ENCODE measurements at regions not wholly inside any gene's neighbourhood (a gene's known extent, or its start where the extent isn't known, plus 50 kb on each side); places are given as distances from the start of the nearest gene placed in this dataset.
"Not testable (repeated sequence)": the region's sequence is repeated elsewhere in the genome, so short reads cannot be mapped to it uniquely, and the experiment has no call there.

DNA sequence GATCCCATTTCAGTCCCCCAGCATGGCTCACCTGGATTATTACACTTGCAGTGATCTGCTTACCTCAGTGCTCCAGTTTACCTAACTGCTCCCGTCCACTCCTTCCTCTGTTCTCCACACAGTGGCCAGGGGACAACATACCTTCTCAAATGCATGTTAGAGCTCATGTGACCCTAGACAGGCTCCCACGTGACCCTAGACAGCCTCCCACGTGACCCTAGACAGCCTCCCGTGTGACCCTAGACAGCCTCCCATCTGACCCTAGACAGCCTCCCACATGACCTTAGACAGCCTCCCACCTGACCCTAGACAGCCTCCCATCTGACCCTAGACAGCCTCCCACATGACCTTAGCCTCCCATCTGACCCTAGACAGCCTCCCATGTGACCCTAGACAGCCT lies 226.0 kb upstream of the TMEM132C start:
- Mint-ChIP-seq H3K4me3 (no peak overlapping the region), H3K36me3 (no peaks in the 10 kb centered on the region), H3K27ac (no peak overlapping the region), H3K4me1 (no peaks in the 10 kb centered on the region), H3K27me3 (ENCODE audit: low read depth) (peaks cover 6% of the 10 kb centered on the region), H3K9me3 (peaks cover 4% of the 10 kb centered on the region)
- TF ChIP-seq, protein P1, sequence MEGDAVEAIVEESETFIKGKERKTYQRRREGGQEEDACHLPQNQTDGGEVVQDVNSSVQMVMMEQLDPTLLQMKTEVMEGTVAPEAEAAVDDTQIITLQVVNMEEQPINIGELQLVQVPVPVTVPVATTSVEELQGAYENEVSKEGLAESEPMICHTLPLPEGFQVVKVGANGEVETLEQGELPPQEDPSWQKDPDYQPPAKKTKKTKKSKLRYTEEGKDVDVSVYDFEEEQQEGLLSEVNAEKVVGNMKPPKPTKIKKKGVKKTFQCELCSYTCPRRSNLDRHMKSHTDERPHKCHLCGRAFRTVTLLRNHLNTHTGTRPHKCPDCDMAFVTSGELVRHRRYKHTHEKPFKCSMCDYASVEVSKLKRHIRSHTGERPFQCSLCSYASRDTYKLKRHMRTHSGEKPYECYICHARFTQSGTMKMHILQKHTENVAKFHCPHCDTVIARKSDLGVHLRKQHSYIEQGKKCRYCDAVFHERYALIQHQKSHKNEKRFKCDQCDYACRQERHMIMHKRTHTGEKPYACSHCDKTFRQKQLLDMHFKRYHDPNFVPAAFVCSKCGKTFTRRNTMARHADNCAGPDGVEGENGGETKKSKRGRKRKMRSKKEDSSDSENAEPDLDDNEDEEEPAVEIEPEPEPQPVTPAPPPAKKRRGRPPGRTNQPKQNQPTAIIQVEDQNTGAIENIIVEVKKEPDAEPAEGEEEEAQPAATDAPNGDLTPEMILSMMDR (IDR thresholded peaks at IDR 0.05; ENCODE audit: unreplicated experiment): no peak
- DNase-seq (ENCODE audit: low spot score in 2 of 2, unreplicated experiment in 2 of 2): no peak

DNA sequence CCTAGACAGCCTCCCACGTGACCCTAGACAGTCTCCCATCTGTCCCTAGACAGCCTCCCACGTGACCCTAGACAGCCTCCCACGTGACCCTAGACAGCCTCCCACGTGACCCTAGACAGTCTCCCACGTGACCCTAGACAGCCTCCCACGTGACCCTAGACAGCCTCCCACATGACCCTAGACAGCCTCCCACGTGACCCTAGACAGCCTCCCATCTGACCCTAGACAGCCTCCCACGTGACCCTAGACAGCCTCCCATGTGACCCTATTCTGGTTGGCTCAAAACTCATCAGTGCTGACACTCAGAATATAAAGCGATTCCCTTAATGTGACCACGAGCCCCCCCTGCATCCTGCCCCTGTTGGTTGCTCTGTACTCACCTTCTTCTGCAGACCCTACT lies 224.7 kb upstream of the TMEM132C start:
- not testable (repeated sequence) for H3K27ac Mint-ChIP-seq; H3K27me3 Mint-ChIP-seq (ENCODE audit: low read depth); H3K4me1 Mint-ChIP-seq; H3K4me3 Mint-ChIP-seq; H3K36me3 Mint-ChIP-seq; DNase-seq (ENCODE audit: low spot score in 2 of 2, unreplicated experiment in 2 of 2); H3K9me3 Mint-ChIP-seq

GRCh38 chr12:128042825-128043224 lies 224.1 kb upstream of the TMEM132C start:
- H3K27ac Mint-ChIP-seq: no peak overlapping the region
- peaks cover 4% of the 10 kb centered on the region for H3K9me3 Mint-ChIP-seq
- TF ChIP-seq, protein P1 (IDR thresholded peaks at IDR 0.05; ENCODE audit: unreplicated experiment): no peak
- no peaks in the 10 kb centered on the region for H3K36me3 Mint-ChIP-seq
- no peak for DNase-seq (ENCODE audit: low spot score in 2 of 2, unreplicated experiment in 2 of 2)
- no peak overlapping the region for H3K4me3 Mint-ChIP-seq
- peaks cover 7% of the 10 kb centered on the region for H3K27me3 Mint-ChIP-seq (ENCODE audit: low read depth)
- no peaks in the 10 kb centered on the region for H3K4me1 Mint-ChIP-seq

- no peak for DNase-seq (ENCODE audit: low spot score in 2 of 2, unreplicated experiment in 2 of 2)
- TF ChIP-seq, protein P1 (IDR thresholded peaks at IDR 0.05; ENCODE audit: unreplicated experiment): no peak
- Mint-ChIP-seq H3K4me3 (no peak overlapping the region), H3K4me1 (no peaks in the 10 kb centered on the region), H3K36me3 (no peaks in the 10 kb centered on the region), H3K27me3 (ENCODE audit: low read depth) (peaks cover 9% of the 10 kb centered on the region), H3K27ac (no peak overlapping the region), H3K9me3 (peaks cover 4% of the 10 kb centered on the region)
Measured at GRCh38 chr12:128043317-128043716, 223.7 kb upstream of the TMEM132C start.

DNA sequence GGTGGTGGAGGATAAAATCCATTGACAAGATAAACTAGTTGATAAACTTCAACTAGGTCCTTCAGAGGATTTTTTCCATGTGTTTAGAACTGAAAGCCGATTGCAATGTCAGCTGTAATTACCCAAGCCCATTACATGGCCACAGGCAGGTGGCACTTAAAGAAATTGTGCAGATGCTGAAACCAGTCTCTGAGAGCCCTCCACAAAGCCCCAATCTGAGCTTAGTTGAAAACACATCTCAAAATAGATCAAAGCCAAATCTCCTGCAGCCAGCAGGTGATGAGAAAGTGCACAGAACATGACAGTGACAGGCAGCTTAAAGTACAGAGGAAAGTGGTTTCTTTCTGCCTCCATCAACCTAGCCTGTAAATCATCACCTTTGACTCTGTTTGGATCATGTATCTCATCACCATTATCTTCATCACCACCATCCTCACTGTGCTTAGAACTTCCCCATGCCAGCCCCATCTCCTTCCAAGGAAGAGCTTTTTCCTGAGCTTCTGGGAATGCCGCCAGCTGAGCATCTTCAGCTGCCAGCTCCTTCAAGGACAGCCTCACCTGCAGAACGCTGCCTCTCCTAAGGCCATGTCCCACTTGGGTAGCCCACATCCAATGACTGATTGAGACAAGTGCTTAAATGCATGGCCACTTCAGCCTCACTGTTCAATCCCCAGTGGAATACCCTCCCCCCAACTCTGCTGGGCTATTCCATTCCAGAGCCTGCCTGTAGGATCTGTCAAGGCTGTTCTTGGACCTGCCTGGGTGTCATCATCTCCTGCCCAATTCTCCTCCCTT lies 219.5 kb upstream of the TMEM132C start:
- Mint-ChIP-seq H3K4me3 (no peak overlapping the region), H3K4me1 (no peaks in the 10 kb centered on the region), H3K27ac (no peak overlapping the region), H3K9me3 (no peaks in the 10 kb centered on the region), H3K36me3 (no peaks in the 10 kb centered on the region), H3K27me3 (ENCODE audit: low read depth) (peaks cover 18% of the 10 kb centered on the region)
- TF ChIP-seq, protein P1 (IDR thresholded peaks at IDR 0.05; ENCODE audit: unreplicated experiment): no peak
- DNase-seq (ENCODE audit: low spot score in 2 of 2, unreplicated experiment in 2 of 2): no peak

GRCh38 chr12:128052331-128052730 lies 214.6 kb upstream of the TMEM132C start:
- no peaks in the 10 kb centered on the region for H3K36me3 Mint-ChIP-seq
- peaks cover 2% of the 10 kb centered on the region for H3K4me1 Mint-ChIP-seq
- TF ChIP-seq, protein P1 (IDR thresholded peaks at IDR 0.05; ENCODE audit: unreplicated experiment): no peak
- H3K27me3 Mint-ChIP-seq (ENCODE audit: low read depth): peaks cover 23% of the 10 kb centered on the region
- no peaks in the 10 kb centered on the region for H3K9me3 Mint-ChIP-seq
- H3K4me3 Mint-ChIP-seq: no peak overlapping the region
- no peak overlapping the region for H3K27ac Mint-ChIP-seq
- no peak for DNase-seq (ENCODE audit: low spot score in 2 of 2, unreplicated experiment in 2 of 2)

All from mesothelial cell of epicardium (in vitro differentiated cells).